Liver (tissue), 7 donors: ENCODE measurements at regions not wholly inside any gene's neighbourhood (a gene's known extent, or its start where the extent isn't known, plus 50 kb on each side); places are given as distances from the start of the nearest gene placed in this dataset.

Source experiments
- DNase-seq: peaks from one replicate; pipeline ENCODE4 v3.0.0-alpha.2; 2017; ENCODE audit warnings: low spot score
- H3K27ac ChIP-seq, 2 donors: one replicate each; pipeline ENCODE4 v1.7.0; 2013; ENCODE audit warnings: inconsistent platforms in 2 of 2, low read length in 2 of 2, control low read depth in 1 of 2, low read depth in 1 of 2, mild to moderate bottlenecking in 1 of 2
- H3K27me3 ChIP-seq, 4 donors: one replicate each; pipeline versions ENCODE4 v1.6.1 to v1.7.0; 2013; ENCODE audit warnings: low read length in 3 of 4, inconsistent platforms in 1 of 4, mild to moderate bottlenecking in 1 of 4, moderate library complexity in 1 of 4; ENCODE audit not compliant: control insufficient read depth in 4 of 4, insufficient read depth in 4 of 4
- H3K36me3 ChIP-seq, 4 donors: one replicate each; pipeline versions ENCODE4 v1.6.1 to v1.7.0; 2013; ENCODE audit warnings: low read length in 3 of 4, mild to moderate bottlenecking in 3 of 4, low read depth in 1 of 4, moderate library complexity in 1 of 4; ENCODE audit not compliant: control insufficient read depth in 4 of 4, insufficient read depth in 3 of 4
- H3K4me1 ChIP-seq, 4 donors: one replicate each; pipeline versions ENCODE4 v1.6.1 to v1.7.0; 2013; ENCODE audit warnings: low read length in 3 of 4, mild to moderate bottlenecking in 3 of 4, moderate library complexity in 1 of 4; ENCODE audit not compliant: control insufficient read depth in 4 of 4, insufficient read depth in 4 of 4
- H3K4me3 ChIP-seq, 3 donors: one replicate each; pipeline versions ENCODE4 v1.6.1 to v1.7.0; 2013; ENCODE audit warnings: low read length in 3 of 3, control low read depth in 1 of 3, low read depth in 1 of 3, mild to moderate bottlenecking in 1 of 3
- H3K9ac ChIP-seq, 2 donors: one replicate each; pipeline ENCODE4 v1.7.0; 2013; ENCODE audit warnings: low read length in 2 of 2, mild to moderate bottlenecking in 2 of 2, moderate library complexity in 2 of 2, control low read depth in 1 of 2, low read depth in 1 of 2
- H3K9me3 ChIP-seq, 4 donors: one replicate each; pipeline versions ENCODE4 v1.6.1 to v1.7.0; 2013; ENCODE audit warnings: low read length in 3 of 4; ENCODE audit not compliant: control insufficient read depth in 4 of 4
- EGR1 ChIP-seq, 2 donors: IDR thresholded peaks; 2 replicates each; pipeline ENCODE4 v1.6.1; 2016 to 2018; ENCODE audit warnings: antibody characterized with exemption in 2 of 2, low read depth in 2 of 2
- FOXA1 ChIP-seq: IDR thresholded peaks from 2 replicates; pipeline ENCODE4 v1.6.1; 2016; ENCODE audit warnings: antibody characterized with exemption
- FOXA2 ChIP-seq: IDR thresholded peaks from 2 replicates; pipeline ENCODE4 v1.6.1; 2016; ENCODE audit warnings: antibody characterized with exemption
- GABPA ChIP-seq, 2 donors: IDR thresholded peaks in 1 of 2; conservative IDR thresholded peaks in 1 of 2; 2 replicates each; pipeline ENCODE4 v1.6.1; 2016; ENCODE audit warnings: antibody characterized with exemption in 2 of 2, mild to moderate bottlenecking in 1 of 2, moderate library complexity in 1 of 2
- HNF4G ChIP-seq: IDR thresholded peaks from 2 replicates; pipeline ENCODE4 v1.6.1; 2016; ENCODE audit warnings: antibody characterized with exemption
- JUND ChIP-seq, 2 donors: IDR thresholded peaks; 2 replicates each; pipeline ENCODE4 v1.6.1; 2016; ENCODE audit warnings: antibody characterized with exemption in 2 of 2
- NR2F2 ChIP-seq: IDR thresholded peaks from 2 replicates; pipeline ENCODE4 v1.6.1; 2016; ENCODE audit warnings: antibody characterized with exemption
- SP1 ChIP-seq: IDR thresholded peaks from 2 replicates; pipeline ENCODE4 v1.6.1; 2018; ENCODE audit warnings: antibody characterized with exemption, mild to moderate bottlenecking
- TAF1 ChIP-seq: conservative IDR thresholded peaks from 2 replicates; pipeline ENCODE4 v1.6.1; 2016; ENCODE audit warnings: antibody characterized with exemption, mild to moderate bottlenecking
- YY1 ChIP-seq: IDR thresholded peaks from 2 replicates; pipeline ENCODE4 v1.6.1; 2016; ENCODE audit warnings: antibody characterized with exemption, mild to moderate bottlenecking
- ZBTB33 ChIP-seq: IDR thresholded peaks from 2 replicates; pipeline ENCODE4 v1.6.1; 2016; ENCODE audit warnings: antibody characterized with exemption
- WGBS: extraction: QIAGEN DNeasy Blood & Tissue Kit; methylation state at CpG from one replicate; pipeline ENCODE4 v1.1.7; 2013; 5-methylcytosine and 5-hydroxymethylcytosine counted together
- TF ChIP-seq, protein P1 (sequence below): IDR thresholded peaks from 2 replicates; pipeline ENCODE4 v1.6.1; 2016; ENCODE audit warnings: antibody characterized with exemption, mild to moderate bottlenecking
- TF ChIP-seq, protein P2 (sequence below): IDR thresholded peaks from 2 replicates; pipeline ENCODE4 v1.6.1; 2016; ENCODE audit warnings: antibody characterized with exemption
- TF ChIP-seq, protein P3 (sequence below): IDR thresholded peaks from 2 replicates; pipeline ENCODE4 v1.6.1; 2016; ENCODE audit warnings: antibody characterized with exemption
- donor health status: healthy.
- donor health status: healthy.
- donor health status: healthy.
- donor health status: healthy.

GRCh38 chr5:158070859-158071258 is 211.9 kb upstream of the CLINT1 start:
- no peak overlapping the region for H3K27ac ChIP-seq
- no peaks in the 10 kb centered on the region for H3K27me3 ChIP-seq
- no peak overlapping the region for H3K4me3 ChIP-seq
- 98% methylated on average over 1 of the region's 1 CpG for WGBS
- H3K9ac ChIP-seq: no peak overlapping the region
- H3K4me1 ChIP-seq: no peaks in the 10 kb centered on the region
- TF ChIP-seq, protein P1, sequence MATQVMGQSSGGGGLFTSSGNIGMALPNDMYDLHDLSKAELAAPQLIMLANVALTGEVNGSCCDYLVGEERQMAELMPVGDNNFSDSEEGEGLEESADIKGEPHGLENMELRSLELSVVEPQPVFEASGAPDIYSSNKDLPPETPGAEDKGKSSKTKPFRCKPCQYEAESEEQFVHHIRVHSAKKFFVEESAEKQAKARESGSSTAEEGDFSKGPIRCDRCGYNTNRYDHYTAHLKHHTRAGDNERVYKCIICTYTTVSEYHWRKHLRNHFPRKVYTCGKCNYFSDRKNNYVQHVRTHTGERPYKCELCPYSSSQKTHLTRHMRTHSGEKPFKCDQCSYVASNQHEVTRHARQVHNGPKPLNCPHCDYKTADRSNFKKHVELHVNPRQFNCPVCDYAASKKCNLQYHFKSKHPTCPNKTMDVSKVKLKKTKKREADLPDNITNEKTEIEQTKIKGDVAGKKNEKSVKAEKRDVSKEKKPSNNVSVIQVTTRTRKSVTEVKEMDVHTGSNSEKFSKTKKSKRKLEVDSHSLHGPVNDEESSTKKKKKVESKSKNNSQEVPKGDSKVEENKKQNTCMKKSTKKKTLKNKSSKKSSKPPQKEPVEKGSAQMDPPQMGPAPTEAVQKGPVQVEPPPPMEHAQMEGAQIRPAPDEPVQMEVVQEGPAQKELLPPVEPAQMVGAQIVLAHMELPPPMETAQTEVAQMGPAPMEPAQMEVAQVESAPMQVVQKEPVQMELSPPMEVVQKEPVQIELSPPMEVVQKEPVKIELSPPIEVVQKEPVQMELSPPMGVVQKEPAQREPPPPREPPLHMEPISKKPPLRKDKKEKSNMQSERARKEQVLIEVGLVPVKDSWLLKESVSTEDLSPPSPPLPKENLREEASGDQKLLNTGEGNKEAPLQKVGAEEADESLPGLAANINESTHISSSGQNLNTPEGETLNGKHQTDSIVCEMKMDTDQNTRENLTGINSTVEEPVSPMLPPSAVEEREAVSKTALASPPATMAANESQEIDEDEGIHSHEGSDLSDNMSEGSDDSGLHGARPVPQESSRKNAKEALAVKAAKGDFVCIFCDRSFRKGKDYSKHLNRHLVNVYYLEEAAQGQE: no peak
- TF ChIP-seq NR2F2 (no peak), FOXA1 (no peak), YY1 (no peak), GABPA (IDR thresholded peaks at IDR 0.05 in 1 of 2, conservative IDR thresholded peaks at IDR 0.05 in 1 of 2) (no peak), SP1 (no peak), TAF1 (no peak), EGR1 (IDR thresholded peaks at IDR 0.05; ENCODE audit: low read depth in 2 of 2) (no peak), HNF4G (no peak), ZBTB33 (no peak), JUND (IDR thresholded peaks at IDR 0.05) (no peak), FOXA2 (no peak)
- TF ChIP-seq, protein P2, sequence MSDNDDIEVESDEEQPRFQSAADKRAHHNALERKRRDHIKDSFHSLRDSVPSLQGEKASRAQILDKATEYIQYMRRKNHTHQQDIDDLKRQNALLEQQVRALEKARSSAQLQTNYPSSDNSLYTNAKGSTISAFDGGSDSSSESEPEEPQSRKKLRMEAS: no peak
- TF ChIP-seq, protein P3, sequence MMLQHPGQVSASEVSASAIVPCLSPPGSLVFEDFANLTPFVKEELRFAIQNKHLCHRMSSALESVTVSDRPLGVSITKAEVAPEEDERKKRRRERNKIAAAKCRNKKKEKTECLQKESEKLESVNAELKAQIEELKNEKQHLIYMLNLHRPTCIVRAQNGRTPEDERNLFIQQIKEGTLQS: no peak
- H3K9me3 ChIP-seq: no peaks in the 10 kb centered on the region
- H3K36me3 ChIP-seq: no peaks in the 10 kb centered on the region
- no peak for DNase-seq

- no peak overlapping the region for H3K9ac ChIP-seq
- WGBS: 91% methylated on average over 2 of the region's 2 CpGs
- peaks cover 0 to 2% (median 1%) of the 10 kb centered on the region in 4 donors for H3K4me1 ChIP-seq
- H3K36me3 ChIP-seq: no peaks in the 10 kb centered on the region
- no peaks in the 10 kb centered on the region for H3K27me3 ChIP-seq
- H3K4me3 ChIP-seq: no peak overlapping the region
- TF ChIP-seq, protein P1: no peak
- no peak overlapping the region for H3K27ac ChIP-seq
- no peaks in the 10 kb centered on the region for H3K9me3 ChIP-seq
- DNase-seq: no peak
These were observed 210.9 kb upstream of the CLINT1 start for GRCh38 chr5:158069838-158070237.
